ENCODE measurements at regions not wholly inside any gene's neighbourhood (a gene's known extent, or its start where the extent isn't known, plus 50 kb on each side); places are given as distances from the start of the nearest gene placed in this dataset.

GRCh38 chr11:8789864-8790263 lies 107.3 kb downstream of the RPL27A start:
- DNase-seq (no peak), ATAC-seq (ENCODE audit: insufficient read depth, low FRiP score) (no peak)
- no peak overlapping the region for H3K4me3 ChIP-seq
- WGBS, 2 donors = 62 to 65% methylated on average over 2 of the region's 2 CpGs
- no peaks in the 10 kb centered on the region for H3K9me3 ChIP-seq (ENCODE audit: control insufficient read depth in 4 of 4, insufficient read depth in 3 of 4, low read length in 3 of 4)
- peaks cover 0 to 7% (median 3%) of the 10 kb centered on the region in 4 donors for H3K36me3 ChIP-seq (ENCODE audit: control insufficient read depth in 4 of 4, insufficient read depth in 4 of 4, low read length in 4 of 4)
- H3K27ac ChIP-seq (ENCODE audit: low read depth in 1 of 2, low read length in 1 of 2) = no peak overlapping the region
- no peak overlapping the region for H3K9ac ChIP-seq (ENCODE audit: insufficient read depth in 1 of 2, low read length in 2 of 2)
- no peaks in the 10 kb centered on the region for H3K27me3 ChIP-seq (ENCODE audit: control insufficient read depth in 3 of 3, insufficient read depth in 3 of 3, low read length in 2 of 3)
- H3K4me1 ChIP-seq (ENCODE audit: control insufficient read depth in 5 of 5, insufficient read depth in 5 of 5, low read length in 5 of 5) = peaks cover 1 to 29% (median 16%) of the 10 kb centered on the region in 5 donors
- TF ChIP-seq CTCF (IDR thresholded peaks at IDR 0.05; ENCODE audit: control extremely low read depth, extremely low read depth) = no peak

GRCh38 chr11:8790968-8791367 lies 108.4 kb downstream of the RPL27A start:
- Histone ChIP-seq H3K4me1 (ENCODE audit: control insufficient read depth in 5 of 5, insufficient read depth in 5 of 5, low read length in 5 of 5) (peaks cover 5 to 20% (median 14%) of the 10 kb centered on the region in 5 donors), H3K4me3 (no peak overlapping the region), H3K27ac (ENCODE audit: low read depth in 1 of 2, low read length in 1 of 2) (no peak overlapping the region), H3K36me3 (ENCODE audit: control insufficient read depth in 4 of 4, insufficient read depth in 4 of 4, low read length in 4 of 4) (peaks cover 0 to 12% (median 2%) of the 10 kb centered on the region in 4 donors), H3K9me3 (ENCODE audit: control insufficient read depth in 4 of 4, insufficient read depth in 3 of 4, low read length in 3 of 4) (no peaks in the 10 kb centered on the region), H3K27me3 (ENCODE audit: control insufficient read depth in 3 of 3, insufficient read depth in 3 of 3, low read length in 2 of 3) (no peaks in the 10 kb centered on the region), H3K9ac (ENCODE audit: insufficient read depth in 1 of 2, low read length in 2 of 2) (no peak overlapping the region)
- TF ChIP-seq CTCF (IDR thresholded peaks at IDR 0.05; ENCODE audit: control extremely low read depth, extremely low read depth) = no peak
- no peak for ATAC-seq (ENCODE audit: insufficient read depth, low FRiP score)
- DNase-seq = no peak
- WGBS, 2 donors = 56 to 83% methylated on average over 2 of the region's 2 CpGs

GRCh38 chr11:8792710-8793109 lies 110.1 kb downstream of the RPL27A start:
- H3K27ac ChIP-seq (ENCODE audit: low read depth in 1 of 2, low read length in 1 of 2) = no peak overlapping the region
- H3K36me3 ChIP-seq (ENCODE audit: control insufficient read depth in 4 of 4, insufficient read depth in 4 of 4, low read length in 4 of 4) = peaks cover 0 to 15% (median 2%) of the 10 kb centered on the region in 4 donors
- DNase-seq (peak in 2 of 3 donors; percentile 69 to 70), ATAC-seq (ENCODE audit: insufficient read depth, low FRiP score) (no peak)
- H3K4me1 ChIP-seq (ENCODE audit: control insufficient read depth in 5 of 5, insufficient read depth in 5 of 5, low read length in 5 of 5) = peaks cover 6 to 21% (median 13%) of the 10 kb centered on the region in 5 donors
- H3K9me3 ChIP-seq (ENCODE audit: control insufficient read depth in 4 of 4, insufficient read depth in 3 of 4, low read length in 3 of 4) = no peaks in the 10 kb centered on the region
- H3K27me3 ChIP-seq (ENCODE audit: control insufficient read depth in 3 of 3, insufficient read depth in 3 of 3, low read length in 2 of 3) = no peaks in the 10 kb centered on the region
- 42 to 70% methylated on average over 3 of the region's 3 CpGs for WGBS, 2 donors
- H3K9ac ChIP-seq (ENCODE audit: insufficient read depth in 1 of 2, low read length in 2 of 2) = peak overlapping the region in 1 of 2 donors; percentile 26
- no peak for TF ChIP-seq CTCF (IDR thresholded peaks at IDR 0.05; ENCODE audit: control extremely low read depth, extremely low read depth)
- no peak overlapping the region for H3K4me3 ChIP-seq
